ENCODE measurements at regions not wholly inside any gene's neighbourhood (a gene's known extent, or its start where the extent isn't known, plus 50 kb on each side); places are given as distances from the start of the nearest gene placed in this dataset.

GRCh38 chr6:22913612-22914011, 344.2 kb downstream of the HDGFL1 start:
- no peaks in the 10 kb centered on the region for H3K27me3 Mint-ChIP-seq
- WGBS (ENCODE audit: insufficient coverage): 0% methylated on average over 1 of the region's 2 CpGs
- H3K4me3 Mint-ChIP-seq: no peak overlapping the region
- H3K4me1 ChIP-seq (ENCODE audit: control insufficient read depth in 1 of 2, extremely low read depth in 1 of 2, insufficient read depth in 2 of 2, low read length in 2 of 2): no peaks in the 10 kb centered on the region
- POLR2A ChIA-PET: no interaction called here
- H3K9me3 ChIP-seq: no peaks in the 10 kb centered on the region
- DNase-seq: no peak
- H3K4me3 ChIP-seq (ENCODE audit: control insufficient read depth in 1 of 2, extremely low read depth in 1 of 2, low read length in 1 of 2): no peak overlapping the region
- H3K4me1 Mint-ChIP-seq: no peaks in the 10 kb centered on the region
- no peaks in the 10 kb centered on the region for H3K36me3 ChIP-seq (ENCODE audit: control insufficient read depth in 2 of 2, extremely low read depth in 1 of 2, insufficient read depth in 1 of 2, low read length in 1 of 2)
- ATAC-seq (replicated peaks in 1 of 4): no peak
- H3K27ac ChIP-seq (ENCODE audit: low read length): no peak overlapping the region
- no peaks in the 10 kb centered on the region for H3K36me3 Mint-ChIP-seq
- H3K9me3 Mint-ChIP-seq: peaks cover 0 to 10% (median 0%) of the 10 kb centered on the region in 3 donors
- CTCF ChIA-PET: no interaction called here
- H3K27me3 ChIP-seq (replicated peaks in 1 of 2; ENCODE audit: control insufficient read depth in 2 of 2, extremely low read depth in 1 of 2, insufficient read depth in 2 of 2, low read length in 1 of 2): no peaks in the 10 kb centered on the region
- H3K27ac Mint-ChIP-seq: no peak overlapping the region

GRCh38 chr6:22917344-22917743, 348.0 kb downstream of the HDGFL1 start:
- ATAC-seq (replicated peaks in 1 of 4) (no peak), DNase-seq (no peak)
- Histone ChIP-seq H3K36me3 (ENCODE audit: control insufficient read depth in 2 of 2, extremely low read depth in 1 of 2, insufficient read depth in 1 of 2, low read length in 1 of 2) (no peaks in the 10 kb centered on the region), H3K27me3 (replicated peaks in 1 of 2; ENCODE audit: control insufficient read depth in 2 of 2, extremely low read depth in 1 of 2, insufficient read depth in 2 of 2, low read length in 1 of 2) (no peaks in the 10 kb centered on the region), H3K4me3 (ENCODE audit: control insufficient read depth in 1 of 2, extremely low read depth in 1 of 2, low read length in 1 of 2) (no peak overlapping the region), H3K27ac (ENCODE audit: low read length) (no peak overlapping the region), H3K4me1 (ENCODE audit: control insufficient read depth in 1 of 2, extremely low read depth in 1 of 2, insufficient read depth in 2 of 2, low read length in 2 of 2) (no peaks in the 10 kb centered on the region), H3K9me3 (no peaks in the 10 kb centered on the region)
- H3K4me1 Mint-ChIP-seq: no peaks in the 10 kb centered on the region
- CTCF ChIA-PET: no interaction called here
- WGBS (ENCODE audit: insufficient coverage): 100% methylated on average over 1 of the region's 2 CpGs
- H3K27ac Mint-ChIP-seq: no peak overlapping the region
- H3K27me3 Mint-ChIP-seq: no peaks in the 10 kb centered on the region
- H3K36me3 Mint-ChIP-seq: no peaks in the 10 kb centered on the region
- H3K9me3 Mint-ChIP-seq: peaks cover 0 to 13% (median 0%) of the 10 kb centered on the region in 3 donors
- H3K4me3 Mint-ChIP-seq: no peak overlapping the region
- POLR2A ChIA-PET: no interaction called here

GRCh38 chr6:22921828-22922227, 352.5 kb downstream of the HDGFL1 start:
- no peak overlapping the region for H3K27ac ChIP-seq (ENCODE audit: low read length)
- Mint-ChIP-seq H3K9me3 (peaks cover 0 to 8% (median 0%) of the 10 kb centered on the region in 3 donors), H3K36me3 (no peaks in the 10 kb centered on the region), H3K4me1 (no peaks in the 10 kb centered on the region), H3K27me3 (no peaks in the 10 kb centered on the region), H3K4me3 (no peak overlapping the region), H3K27ac (no peak overlapping the region)
- no peaks in the 10 kb centered on the region for H3K9me3 ChIP-seq
- H3K4me3 ChIP-seq (ENCODE audit: control insufficient read depth in 1 of 2, extremely low read depth in 1 of 2, low read length in 1 of 2): no peak overlapping the region
- no peaks in the 10 kb centered on the region for H3K36me3 ChIP-seq (ENCODE audit: control insufficient read depth in 2 of 2, extremely low read depth in 1 of 2, insufficient read depth in 1 of 2, low read length in 1 of 2)
- ChIA-PET POLR2A (no interaction called here), CTCF (no interaction called here)
- WGBS (ENCODE audit: insufficient coverage): no CpG with 5 or more reads among the region's 2 CpGs
- H3K4me1 ChIP-seq (ENCODE audit: control insufficient read depth in 1 of 2, extremely low read depth in 1 of 2, insufficient read depth in 2 of 2, low read length in 2 of 2): peaks cover 0 to 7% of the 10 kb centered on the region in 2 experiments
- ATAC-seq (replicated peaks in 1 of 4) (no peak), DNase-seq (no peak)
- H3K27me3 ChIP-seq (replicated peaks in 1 of 2; ENCODE audit: control insufficient read depth in 2 of 2, extremely low read depth in 1 of 2, insufficient read depth in 2 of 2, low read length in 1 of 2): no peaks in the 10 kb centered on the region

- H3K4me1 ChIP-seq (ENCODE audit: control insufficient read depth in 1 of 2, extremely low read depth in 1 of 2, insufficient read depth in 2 of 2, low read length in 2 of 2): peaks cover 0 to 9% of the 10 kb centered on the region in 2 experiments
- Mint-ChIP-seq H3K36me3 (no peaks in the 10 kb centered on the region), H3K27ac (no peak overlapping the region), H3K9me3 (no peaks in the 10 kb centered on the region), H3K4me1 (no peaks in the 10 kb centered on the region), H3K4me3 (no peak overlapping the region), H3K27me3 (no peaks in the 10 kb centered on the region)
- DNase-seq (no peak), ATAC-seq (replicated peaks in 1 of 4) (no peak)
- H3K27me3 ChIP-seq (replicated peaks in 1 of 2; ENCODE audit: control insufficient read depth in 2 of 2, extremely low read depth in 1 of 2, insufficient read depth in 2 of 2, low read length in 1 of 2): no peaks in the 10 kb centered on the region
- no peaks in the 10 kb centered on the region for H3K9me3 ChIP-seq
- H3K36me3 ChIP-seq (ENCODE audit: control insufficient read depth in 2 of 2, extremely low read depth in 1 of 2, insufficient read depth in 1 of 2, low read length in 1 of 2): no peaks in the 10 kb centered on the region
- CTCF ChIA-PET: no interaction called here
- H3K27ac ChIP-seq (ENCODE audit: low read length): no peak overlapping the region
- POLR2A ChIA-PET: no interaction called here
- no peak overlapping the region for H3K4me3 ChIP-seq (ENCODE audit: control insufficient read depth in 1 of 2, extremely low read depth in 1 of 2, low read length in 1 of 2)
- no CpG with 5 or more reads among the region's 2 CpGs for WGBS (ENCODE audit: insufficient coverage)
These were observed 356.0 kb downstream of the HDGFL1 start for GRCh38 chr6:22925304-22925835.

- H3K4me1 ChIP-seq (ENCODE audit: control insufficient read depth in 1 of 2, extremely low read depth in 1 of 2, insufficient read depth in 2 of 2, low read length in 2 of 2): peaks cover 0 to 9% of the 10 kb centered on the region in 2 experiments
- H3K27ac ChIP-seq (ENCODE audit: low read length): no peak overlapping the region
- ATAC-seq (replicated peaks in 1 of 4) (no peak), DNase-seq (no peak)
- H3K27me3 ChIP-seq (replicated peaks in 1 of 2; ENCODE audit: control insufficient read depth in 2 of 2, extremely low read depth in 1 of 2, insufficient read depth in 2 of 2, low read length in 1 of 2): no peaks in the 10 kb centered on the region
- ChIA-PET CTCF (no interaction called here), POLR2A (no interaction called here)
- no peaks in the 10 kb centered on the region for H3K4me1 Mint-ChIP-seq
- no peaks in the 10 kb centered on the region for H3K9me3 ChIP-seq
- H3K9me3 Mint-ChIP-seq: no peaks in the 10 kb centered on the region
- no peak overlapping the region for H3K4me3 ChIP-seq (ENCODE audit: control insufficient read depth in 1 of 2, extremely low read depth in 1 of 2, low read length in 1 of 2)
- H3K4me3 Mint-ChIP-seq: no peak overlapping the region
- H3K36me3 ChIP-seq (ENCODE audit: control insufficient read depth in 2 of 2, extremely low read depth in 1 of 2, insufficient read depth in 1 of 2, low read length in 1 of 2): no peaks in the 10 kb centered on the region
- H3K27me3 Mint-ChIP-seq: no peaks in the 10 kb centered on the region
- H3K27ac Mint-ChIP-seq: no peak overlapping the region
- no peaks in the 10 kb centered on the region for H3K36me3 Mint-ChIP-seq
- WGBS (ENCODE audit: insufficient coverage): 63% methylated on average over 2 of the region's 4 CpGs
These were observed 356.8 kb downstream of the HDGFL1 start for GRCh38 chr6:22925920-22926789.

- Histone ChIP-seq H3K4me1 (ENCODE audit: control insufficient read depth in 1 of 2, extremely low read depth in 1 of 2, insufficient read depth in 2 of 2, low read length in 2 of 2) (peaks cover 0 to 9% of the 10 kb centered on the region in 2 experiments), H3K4me3 (ENCODE audit: control insufficient read depth in 1 of 2, extremely low read depth in 1 of 2, low read length in 1 of 2) (no peak overlapping the region), H3K36me3 (ENCODE audit: control insufficient read depth in 2 of 2, extremely low read depth in 1 of 2, insufficient read depth in 1 of 2, low read length in 1 of 2) (no peaks in the 10 kb centered on the region), H3K27ac (ENCODE audit: low read length) (no peak overlapping the region), H3K9me3 (no peaks in the 10 kb centered on the region), H3K27me3 (replicated peaks in 1 of 2; ENCODE audit: control insufficient read depth in 2 of 2, extremely low read depth in 1 of 2, insufficient read depth in 2 of 2, low read length in 1 of 2) (no peaks in the 10 kb centered on the region)
- DNase-seq (no peak), ATAC-seq (replicated peaks in 1 of 4) (no peak)
- Mint-ChIP-seq H3K27ac (no peak overlapping the region), H3K4me3 (no peak overlapping the region), H3K4me1 (no peaks in the 10 kb centered on the region), H3K27me3 (no peaks in the 10 kb centered on the region), H3K36me3 (no peaks in the 10 kb centered on the region), H3K9me3 (no peaks in the 10 kb centered on the region)
- POLR2A ChIA-PET: no interaction called here
- no CpG with 5 or more reads among the region's 2 CpGs for WGBS (ENCODE audit: insufficient coverage)
- CTCF ChIA-PET: no interaction called here
These were observed 357.5 kb downstream of the HDGFL1 start for GRCh38 chr6:22926790-22927354.

Data from T-cell (primary cell).